GM03348 (cell line): ENCODE measurements at regions not wholly inside any gene's neighbourhood (a gene's known extent, or its start where the extent isn't known, plus 50 kb on each side); places are given as distances from the start of the nearest gene placed in this dataset.
"Not testable (repeated sequence)": the region's sequence is repeated elsewhere in the genome, so short reads cannot be mapped to it uniquely, and the experiment has no call there.

ENCODE experiments used
- DNase-seq: peaks from one replicate; pipeline ENCODE4 v3.0.0; 2012; ENCODE audit warnings: low spot score

DNA sequence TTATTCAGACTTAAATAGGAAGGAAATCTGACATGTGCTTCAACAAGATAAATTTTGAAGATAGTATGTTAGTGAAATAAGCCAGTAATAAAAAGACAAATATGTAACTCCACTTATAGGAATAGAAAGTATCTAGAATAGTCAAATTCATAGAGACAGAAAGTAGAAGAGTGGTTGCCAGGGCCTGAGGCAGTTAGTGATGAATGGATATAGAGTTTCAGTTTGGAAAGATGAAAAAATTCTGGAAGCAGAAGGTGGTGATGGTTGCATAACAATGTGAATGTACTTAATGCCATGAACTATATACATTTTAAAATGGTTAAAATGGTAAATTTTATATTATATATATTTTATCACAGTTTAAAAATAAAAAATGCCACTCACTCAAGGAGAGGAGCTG lies 54.3 kb downstream of the HAND2 start:
- DNase-seq = no peak

DNA sequence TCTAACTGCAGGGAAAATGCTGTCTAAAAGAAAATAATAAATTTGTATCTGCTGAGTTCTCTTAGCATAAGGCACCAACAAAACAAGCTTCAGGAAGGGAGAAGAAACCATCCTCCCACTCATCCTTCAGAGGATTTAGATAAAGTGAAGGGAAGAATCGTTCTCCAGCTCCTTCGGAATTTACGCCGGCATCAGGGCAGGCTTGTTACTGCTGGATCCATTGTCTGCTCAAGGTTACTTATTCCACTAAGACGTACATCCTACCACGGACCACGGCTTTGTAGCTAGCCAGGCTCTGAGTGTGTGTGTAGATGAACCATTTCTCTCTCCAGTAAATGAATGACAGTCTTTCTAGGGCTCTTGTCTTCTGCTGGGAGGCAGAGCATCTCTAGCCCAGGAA lies 60.4 kb downstream of the HAND2 start:
- no peak for DNase-seq

DNA sequence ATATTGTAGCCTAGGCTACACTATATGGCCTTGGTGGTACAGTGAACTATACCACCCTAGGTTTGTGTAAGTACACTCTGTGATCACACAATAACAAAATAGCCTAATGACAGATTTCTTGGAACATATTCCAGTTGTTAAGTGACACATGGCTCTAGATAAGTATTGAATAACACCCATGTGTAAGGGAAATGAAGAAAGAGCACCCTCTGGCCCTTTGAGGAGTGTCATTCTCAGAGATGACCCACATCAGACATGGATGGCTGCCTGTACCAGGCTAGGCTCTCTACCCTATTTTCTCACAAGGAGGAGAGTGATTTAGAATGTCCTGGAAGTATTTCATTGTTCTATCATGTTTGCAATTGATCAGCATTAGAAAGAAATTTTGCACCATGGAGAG lies 61.7 kb downstream of the HAND2 start:
- no peak for DNase-seq

- no peak for DNase-seq
Measured at GRCh38 chr4:173466101-173466500, 63.9 kb downstream of the HAND2 start.

DNA sequence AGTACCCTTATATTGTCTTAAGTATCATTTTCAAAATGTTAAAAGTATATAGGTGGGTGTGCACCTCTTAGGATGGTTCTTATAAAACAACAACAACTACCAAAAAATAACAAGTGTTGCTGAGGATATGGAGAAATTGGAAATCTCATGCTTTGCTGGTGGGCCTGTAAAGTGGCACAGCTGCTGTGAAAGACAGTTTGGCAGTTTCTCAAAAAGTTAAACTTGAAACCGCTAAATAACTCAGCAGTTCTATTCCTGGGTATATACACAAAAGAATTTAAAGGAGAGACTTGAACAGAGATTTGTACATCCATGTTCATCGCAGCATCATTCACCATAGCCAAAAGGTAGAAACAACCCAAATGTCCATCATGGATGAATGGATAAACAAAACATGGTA lies 65.5 kb downstream of the HAND2 start:
- DNase-seq = no peak

DNA sequence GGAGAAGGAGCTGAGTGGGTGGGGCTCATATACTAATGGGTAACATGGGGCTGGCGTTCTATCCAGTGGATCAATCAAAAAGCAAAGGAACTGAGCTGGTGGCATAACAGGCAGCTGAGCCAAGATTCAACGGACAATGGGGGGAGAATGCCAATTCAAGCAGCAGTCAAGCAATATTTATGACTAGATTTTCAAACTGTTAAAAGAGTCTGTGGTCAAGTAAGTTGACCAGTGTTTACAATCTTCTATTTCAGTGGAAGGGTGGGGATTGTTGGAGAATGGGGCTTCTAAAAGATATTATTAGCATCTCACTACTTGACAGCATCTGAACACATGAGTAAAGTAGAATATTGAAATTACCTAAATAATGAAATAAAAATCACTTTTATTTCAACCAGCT lies 64.9 kb upstream of the SCRG1 start:
- DNase-seq = no peak

DNA sequence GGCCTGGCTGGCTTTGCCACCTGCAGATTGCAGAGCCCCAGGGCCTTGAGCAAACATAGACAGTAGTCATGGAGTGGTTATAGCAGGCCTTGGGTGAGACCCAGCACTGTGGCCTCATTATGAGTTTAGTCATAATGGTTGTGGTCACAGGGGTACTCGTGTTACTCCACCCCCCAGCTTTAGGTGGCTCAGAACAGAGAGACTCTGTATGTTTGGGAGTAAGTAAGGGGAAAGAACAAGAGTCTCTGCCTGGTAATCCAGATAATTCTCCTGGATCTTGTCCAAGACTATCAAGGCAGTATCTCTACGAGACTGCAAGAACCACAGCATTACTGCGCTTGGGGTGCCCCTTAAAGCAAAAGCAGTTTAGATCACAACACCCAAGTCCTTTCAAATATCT lies 62.3 kb upstream of the SCRG1 start:
- DNase-seq = no peak

GRCh38 chr4:173459857-173460256 lies 60.9 kb upstream of the SCRG1 start:
- DNase-seq = no peak

DNA sequence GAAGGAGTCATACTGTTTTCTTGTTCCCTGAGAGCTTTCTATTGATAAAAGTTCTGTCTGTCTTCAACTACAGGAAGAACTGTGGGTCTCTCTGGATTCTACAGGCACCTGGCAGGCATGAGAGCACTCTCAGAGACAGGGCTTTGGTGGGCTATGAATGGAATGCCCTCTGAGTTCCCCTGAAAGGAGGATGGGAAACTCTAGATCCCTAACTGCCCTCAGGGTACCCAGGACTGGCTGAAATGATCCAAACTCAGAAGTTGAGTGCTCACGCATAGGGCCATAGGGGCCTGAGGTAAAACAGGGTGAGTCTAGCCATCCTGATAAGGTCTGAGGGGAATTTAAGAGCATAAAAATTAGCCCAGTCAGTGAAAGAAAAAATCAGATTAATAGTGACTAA lies 59.0 kb upstream of the SCRG1 start:
- no peak for DNase-seq

- DNase-seq = not testable (repeated sequence)
Measured at GRCh38 chr4:173451435-173451834, 52.5 kb upstream of the SCRG1 start.

- DNase-seq = peak; percentile 7
Measured at GRCh38 chr4:173450281-173450680, 51.4 kb upstream of the SCRG1 start.

- no peak for DNase-seq
Measured at GRCh38 chr4:173449380-173449717, 50.4 kb upstream of the SCRG1 start.

DNA sequence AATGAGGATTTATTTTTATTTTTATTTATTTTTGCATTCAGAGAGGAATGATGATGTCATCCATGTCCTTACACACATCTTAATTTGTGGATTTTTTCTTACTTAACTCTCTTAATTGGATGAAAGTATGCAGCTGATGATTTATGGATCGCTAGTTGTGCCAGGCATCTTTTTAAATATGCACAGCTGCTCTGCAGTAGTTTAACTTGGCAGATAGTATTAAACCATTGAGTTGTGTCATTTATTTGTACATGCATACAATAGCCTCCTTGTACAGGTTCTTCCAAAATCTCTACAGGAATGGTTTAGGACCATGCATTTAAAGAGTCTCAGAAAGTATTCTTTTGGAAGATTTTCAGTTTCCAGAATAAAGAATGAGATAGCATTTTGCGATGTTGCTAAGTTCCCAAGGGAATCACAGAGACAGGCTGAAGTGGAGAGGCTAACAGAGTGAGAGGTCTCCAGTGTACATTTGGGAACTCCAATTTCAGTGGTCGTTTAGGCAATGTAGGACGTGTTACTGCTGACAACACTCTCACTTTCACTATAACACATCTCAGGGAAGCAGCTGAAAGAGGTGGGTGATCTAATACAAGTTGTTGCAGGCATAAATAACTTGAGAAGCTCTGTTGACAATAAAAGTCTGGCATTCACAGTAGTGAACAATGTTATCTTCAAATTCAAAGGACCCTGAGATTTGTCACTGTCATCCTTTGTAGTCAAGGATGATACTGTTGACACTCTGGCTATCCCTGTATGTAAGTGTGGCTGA lies 49.9 kb upstream of the SCRG1 start:
- peak; percentile 17 for DNase-seq
